Right atrium auricular region (tissue), 2 donors: ENCODE measurements at regions not wholly inside any gene's neighbourhood (a gene's known extent, or its start where the extent isn't known, plus 50 kb on each side); places are given as distances from the start of the nearest gene placed in this dataset.

ENCODE experiments used
- DNase-seq: peaks from one replicate; pipeline ENCODE4 v3.0.0-alpha.2; 2019; ENCODE audit warnings: low spot score
- H3K27ac ChIP-seq, 2 donors: fragments of 200-600 bp; sonication (generic); 1 replicate in 1 of 2; 2 replicates in 1 of 2; pipeline ENCODE4 v1.5.1; 2016 to 2019
- H3K27me3 ChIP-seq, 2 donors: fragments of 200-600 bp; sonication (generic); one replicate each; pipeline versions ENCODE4 v1.5.1 to v1.6.0; 2017 to 2019
- H3K36me3 ChIP-seq: fragments of 200-600 bp; sonication (generic); one replicate; pipeline ENCODE4 v1.5.1; 2016
- H3K4me1 ChIP-seq, 2 donors: fragments of 200-600 bp; sonication (generic); one replicate each; pipeline versions ENCODE4 v1.5.1 to v1.6.0; 2017 to 2019
- H3K4me3 ChIP-seq, 2 donors: fragments of 200-600 bp; sonication (generic); 1 replicate in 1 of 2; 2 replicates in 1 of 2; pipeline ENCODE4 v1.5.1; 2017 to 2019; ENCODE audit warnings: mild to moderate bottlenecking in 1 of 2, moderate library complexity in 1 of 2
- H3K9me3 ChIP-seq, 2 donors: fragments of 200-600 bp; sonication (generic); one replicate each; pipeline ENCODE4 v1.5.1; 2019
- TF ChIP-seq, protein P1 (sequence below), 2 donors: fragments of 200-600 bp; sonication (generic); IDR thresholded peaks; one replicate each; pipeline ENCODE4 v1.5.1; 2019; ENCODE audit warnings: antibody characterized with exemption in 2 of 2

DNA sequence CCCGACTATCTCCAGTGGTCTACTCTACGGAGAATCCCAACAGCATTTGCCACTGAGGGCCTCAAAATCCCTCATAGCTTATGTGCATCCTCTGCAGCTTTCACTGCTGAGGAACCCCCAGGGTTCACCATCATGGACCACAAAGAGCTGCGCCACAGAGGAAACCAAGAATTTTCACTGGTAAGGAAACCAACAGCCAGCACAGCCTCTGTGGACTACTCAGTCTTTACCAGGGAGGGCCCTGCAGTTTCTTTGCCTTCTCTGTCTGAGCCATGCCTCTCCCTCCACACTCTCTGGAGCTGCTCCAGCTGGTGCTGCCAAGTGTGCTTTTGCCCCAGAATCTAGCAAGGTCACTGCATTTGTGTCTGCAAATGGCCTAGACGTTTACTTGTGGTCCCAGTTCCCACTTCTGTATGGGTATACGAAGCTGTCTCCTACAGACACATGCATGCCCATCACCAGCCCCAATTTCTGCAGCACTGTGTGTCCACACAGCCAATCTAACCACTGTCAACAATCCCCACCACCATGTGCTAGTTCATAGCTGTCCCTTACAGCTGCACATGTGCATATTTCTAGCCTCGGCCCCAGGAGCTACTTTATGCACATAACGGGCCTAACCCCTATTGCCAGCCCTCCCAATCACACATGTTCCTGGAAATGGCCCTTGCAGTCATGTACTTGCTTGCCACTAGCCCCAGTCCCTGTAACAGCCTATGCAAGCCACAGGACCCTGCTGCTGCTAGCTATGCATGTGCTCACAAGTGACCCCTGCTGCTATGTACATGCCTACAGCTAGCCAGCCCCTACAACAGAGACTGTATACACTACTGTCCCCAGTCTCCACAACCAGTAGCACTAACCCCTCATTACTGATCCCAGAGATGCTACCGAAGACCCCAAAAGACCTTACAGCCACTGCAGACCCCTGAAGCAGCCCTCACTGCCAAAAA is 1437.4 kb downstream of the CDH11 start:
- Histone ChIP-seq H3K4me3 (no peak overlapping the region), H3K36me3 (no peaks in the 10 kb centered on the region), H3K27me3 (no peaks in the 10 kb centered on the region), H3K27ac (no peak overlapping the region), H3K4me1 (no peaks in the 10 kb centered on the region), H3K9me3 (peaks cover 0 to 17% of the 10 kb centered on the region in 2 donors)
- TF ChIP-seq, protein P1, sequence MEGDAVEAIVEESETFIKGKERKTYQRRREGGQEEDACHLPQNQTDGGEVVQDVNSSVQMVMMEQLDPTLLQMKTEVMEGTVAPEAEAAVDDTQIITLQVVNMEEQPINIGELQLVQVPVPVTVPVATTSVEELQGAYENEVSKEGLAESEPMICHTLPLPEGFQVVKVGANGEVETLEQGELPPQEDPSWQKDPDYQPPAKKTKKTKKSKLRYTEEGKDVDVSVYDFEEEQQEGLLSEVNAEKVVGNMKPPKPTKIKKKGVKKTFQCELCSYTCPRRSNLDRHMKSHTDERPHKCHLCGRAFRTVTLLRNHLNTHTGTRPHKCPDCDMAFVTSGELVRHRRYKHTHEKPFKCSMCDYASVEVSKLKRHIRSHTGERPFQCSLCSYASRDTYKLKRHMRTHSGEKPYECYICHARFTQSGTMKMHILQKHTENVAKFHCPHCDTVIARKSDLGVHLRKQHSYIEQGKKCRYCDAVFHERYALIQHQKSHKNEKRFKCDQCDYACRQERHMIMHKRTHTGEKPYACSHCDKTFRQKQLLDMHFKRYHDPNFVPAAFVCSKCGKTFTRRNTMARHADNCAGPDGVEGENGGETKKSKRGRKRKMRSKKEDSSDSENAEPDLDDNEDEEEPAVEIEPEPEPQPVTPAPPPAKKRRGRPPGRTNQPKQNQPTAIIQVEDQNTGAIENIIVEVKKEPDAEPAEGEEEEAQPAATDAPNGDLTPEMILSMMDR (IDR thresholded peaks at IDR 0.05), result no peak
- no peak for DNase-seq

DNA sequence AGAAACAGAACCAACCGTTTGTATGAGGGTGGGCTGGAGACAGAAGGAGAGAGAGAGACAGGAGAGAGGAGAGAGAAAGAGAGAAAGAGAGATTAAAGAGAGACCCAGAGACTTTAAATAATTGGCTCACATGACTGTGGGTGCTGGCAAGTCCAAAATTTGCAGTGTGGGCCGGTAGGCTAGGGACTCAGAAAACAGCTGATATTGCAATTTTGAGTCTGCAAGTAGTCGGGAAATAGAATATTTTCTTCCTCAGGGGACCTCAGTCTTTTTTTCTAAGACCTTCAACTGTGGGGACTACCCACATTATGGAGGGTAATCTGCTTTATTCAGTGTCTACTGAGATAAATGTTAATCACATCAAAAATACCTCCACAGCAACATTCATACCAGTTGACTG is 1439.0 kb downstream of the CDH11 start:
- H3K4me3 ChIP-seq, result no peak overlapping the region
- no peak overlapping the region for H3K27ac ChIP-seq
- no peaks in the 10 kb centered on the region for H3K27me3 ChIP-seq
- no peaks in the 10 kb centered on the region for H3K4me1 ChIP-seq
- DNase-seq, result no peak
- no peaks in the 10 kb centered on the region for H3K36me3 ChIP-seq
- H3K9me3 ChIP-seq, result peaks cover 0 to 17% of the 10 kb centered on the region in 2 donors
- TF ChIP-seq, protein P1 (IDR thresholded peaks at IDR 0.05), result no peak

DNA sequence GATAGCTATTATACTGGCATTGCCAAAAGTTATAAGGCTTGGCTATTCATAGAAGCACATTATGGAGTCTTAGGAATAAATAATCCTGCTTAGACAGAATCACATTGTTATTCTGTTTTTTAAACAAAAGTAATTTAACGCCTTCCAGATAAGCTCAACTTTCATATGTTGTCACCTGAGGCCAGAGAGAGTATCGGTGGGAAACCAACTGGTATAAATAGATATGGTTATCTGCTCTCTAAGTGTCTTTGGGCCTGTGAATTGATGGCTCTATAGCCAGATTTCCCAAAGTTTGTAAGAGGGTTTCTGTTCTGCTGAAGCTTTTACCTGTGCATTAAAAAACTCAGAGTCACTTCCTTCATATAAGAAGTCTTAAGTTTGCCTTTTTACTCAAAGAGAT is 1449.4 kb downstream of the CDH11 start:
- Histone ChIP-seq H3K27ac (no peak overlapping the region), H3K9me3 (no peaks in the 10 kb centered on the region), H3K36me3 (no peaks in the 10 kb centered on the region), H3K4me1 (no peaks in the 10 kb centered on the region), H3K4me3 (no peak overlapping the region), H3K27me3 (no peaks in the 10 kb centered on the region)
- no peak for DNase-seq
- TF ChIP-seq, protein P1 (IDR thresholded peaks at IDR 0.05), result no peak

DNA sequence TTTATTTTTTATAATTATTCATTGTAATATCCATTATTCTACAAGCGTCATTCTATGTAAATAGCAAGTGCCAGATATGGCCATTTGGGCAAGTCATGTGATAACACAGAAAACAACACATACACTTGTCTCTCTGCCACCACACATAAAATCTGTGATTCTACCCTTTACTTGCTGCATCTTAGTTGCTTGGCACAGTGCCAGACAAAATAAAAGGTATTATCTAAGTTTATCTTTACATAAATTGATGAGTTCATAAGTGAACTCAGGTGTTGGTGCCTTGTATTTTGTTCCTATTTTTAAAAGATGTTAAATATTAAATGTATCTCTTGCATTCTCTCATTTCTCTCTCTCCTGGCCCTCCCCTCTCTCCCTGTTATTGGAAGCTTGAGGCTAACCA is 1458.7 kb downstream of the CDH11 start:
- H3K4me1 ChIP-seq, result no peaks in the 10 kb centered on the region
- no peaks in the 10 kb centered on the region for H3K36me3 ChIP-seq
- no peaks in the 10 kb centered on the region for H3K27me3 ChIP-seq
- TF ChIP-seq, protein P1 (IDR thresholded peaks at IDR 0.05), result no peak
- DNase-seq, result no peak
- H3K4me3 ChIP-seq, result no peak overlapping the region
- H3K9me3 ChIP-seq, result no peaks in the 10 kb centered on the region
- no peak overlapping the region for H3K27ac ChIP-seq

DNA sequence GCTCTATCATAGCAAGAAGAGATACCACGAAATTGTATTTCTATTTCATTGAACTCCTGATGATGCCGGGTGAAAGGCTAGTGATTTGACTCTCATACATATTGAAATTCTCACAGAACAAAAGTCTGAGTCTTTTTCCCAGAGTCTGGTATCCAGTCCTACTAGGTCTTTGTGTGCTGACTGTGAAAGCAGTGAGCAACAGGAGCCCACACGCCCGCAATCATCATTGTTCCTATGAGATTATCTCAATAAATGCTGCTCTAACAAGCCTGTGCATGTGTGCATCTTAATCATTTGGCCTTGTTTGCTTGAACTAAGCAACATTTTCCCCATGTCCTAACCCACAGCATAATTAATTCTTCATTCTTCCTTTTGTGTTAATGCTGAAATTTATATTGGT is 1466.0 kb downstream of the CDH11 start:
- Histone ChIP-seq H3K27ac (no peak overlapping the region), H3K4me1 (no peaks in the 10 kb centered on the region), H3K9me3 (no peaks in the 10 kb centered on the region), H3K27me3 (no peaks in the 10 kb centered on the region), H3K4me3 (no peak overlapping the region), H3K36me3 (no peaks in the 10 kb centered on the region)
- TF ChIP-seq, protein P1 (IDR thresholded peaks at IDR 0.05), result no peak
- DNase-seq, result no peak
